Right renal pelvis (tissue), 4 donors: ENCODE measurements at regions not wholly inside any gene's neighbourhood (a gene's known extent, or its start where the extent isn't known, plus 50 kb on each side); places are given as distances from the start of the nearest gene placed in this dataset.
"Not testable (repeated sequence)": the region's sequence is repeated elsewhere in the genome, so short reads cannot be mapped to it uniquely, and the experiment has no call there.

ENCODE experiments used
- DNase-seq, 4 donors: peaks; one replicate each; pipeline ENCODE4 v3.0.0-alpha.2; 2013; ENCODE audit warnings: low read depth in 4 of 4, low spot score in 3 of 4, missing footprints in 1 of 4

DNA sequence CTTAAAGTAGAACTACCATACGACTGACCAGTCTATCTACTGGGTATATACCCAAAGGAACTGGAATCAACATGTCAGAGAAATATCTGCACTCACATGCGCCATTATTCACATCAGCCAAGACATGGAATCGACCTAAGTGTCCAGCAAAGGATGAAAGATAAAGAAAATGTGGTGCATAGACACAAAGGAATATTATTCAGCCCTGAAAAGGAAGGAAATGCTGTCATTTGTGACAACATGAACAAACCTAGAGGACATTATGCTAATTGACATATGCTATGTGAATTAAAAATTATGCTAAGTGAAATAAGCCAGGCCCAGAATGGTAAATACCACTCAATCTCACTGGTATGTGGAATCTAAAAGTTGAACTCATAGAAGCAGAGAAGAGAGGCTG lies 123.7 kb downstream of the KLF6 start:
- no peak for DNase-seq

DNA sequence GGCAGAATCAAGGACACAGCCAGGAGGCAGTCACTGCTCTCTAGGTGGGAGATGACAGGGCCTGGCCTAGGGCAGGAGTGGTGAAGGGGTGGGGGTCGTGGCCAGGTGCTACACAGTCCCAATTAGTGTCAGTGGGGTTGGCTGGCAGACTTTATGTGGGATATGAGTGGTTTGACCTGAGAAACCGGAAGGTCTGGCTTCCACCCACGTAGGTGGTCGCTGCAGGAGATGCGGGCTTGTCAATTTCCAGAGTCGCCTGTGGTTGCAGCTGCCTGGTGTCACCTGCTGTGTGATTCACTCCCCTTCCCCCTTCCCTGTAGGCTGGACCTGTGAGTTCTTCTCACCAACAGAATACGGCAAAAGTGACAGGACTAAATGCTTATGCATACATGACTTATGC lies 124.3 kb downstream of the KLF6 start:
- DNase-seq, result no peak

DNA sequence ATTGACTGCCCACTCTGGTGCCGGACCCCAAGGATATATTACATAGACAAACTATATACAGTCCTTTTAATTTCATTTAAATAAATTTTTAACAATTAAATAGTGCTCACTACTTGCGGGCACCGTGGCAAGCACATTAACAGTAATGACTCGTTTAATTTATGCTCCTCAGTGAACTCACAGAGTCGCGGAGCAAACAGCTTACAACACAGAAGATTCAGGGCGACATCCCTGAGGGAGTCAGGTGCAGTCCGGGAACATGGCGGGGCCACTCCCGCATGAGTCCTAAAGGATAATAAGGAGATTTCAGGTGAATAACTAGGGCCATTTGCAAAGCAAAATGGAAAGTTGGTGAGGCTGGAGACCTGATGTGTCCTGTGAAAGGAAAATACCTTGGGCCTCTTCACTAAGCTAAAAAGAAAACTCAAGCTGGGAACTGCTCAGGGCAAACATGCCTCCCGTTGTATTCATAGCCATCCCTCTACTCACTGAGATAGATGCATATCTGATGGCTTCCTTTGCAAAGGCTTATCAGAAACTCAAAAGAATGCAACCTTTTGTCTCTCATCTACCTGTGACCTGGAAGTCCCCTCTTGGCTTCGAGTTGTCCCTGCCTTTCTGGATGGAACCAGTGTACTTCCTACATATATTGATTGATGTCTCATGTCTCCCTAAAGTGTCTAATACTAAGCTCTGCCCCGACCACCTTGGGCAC lies 125.6 kb downstream of the KLF6 start:
- no peak for DNase-seq

- DNase-seq, result no peak
Observed at GRCh38 chr10:3658766-3659165, 126.2 kb downstream of the KLF6 start.

GRCh38 chr10:3656214-3656613 lies 128.8 kb downstream of the KLF6 start:
- no peak for DNase-seq

DNA sequence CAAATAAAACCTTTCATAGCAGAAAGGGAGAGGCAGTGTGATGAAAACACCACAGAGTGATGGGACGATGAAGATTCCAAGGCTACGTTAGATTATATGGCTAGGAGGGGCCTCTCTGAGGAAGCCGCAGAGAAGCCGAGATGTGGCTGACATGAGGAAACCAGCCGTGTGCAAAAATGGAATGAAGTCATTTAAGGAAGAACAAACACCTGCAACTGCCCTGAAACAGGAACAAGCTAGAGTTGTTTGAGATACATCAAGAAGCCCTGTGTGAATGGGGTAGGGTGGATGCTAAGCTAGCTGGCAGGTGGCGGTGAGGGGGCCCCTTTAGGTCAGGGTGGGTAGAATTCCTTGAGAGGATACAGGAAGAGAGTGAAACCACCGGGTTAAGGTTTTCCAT lies 129.5 kb downstream of the KLF6 start:
- no peak for DNase-seq

- no peak for DNase-seq
Observed at GRCh38 chr10:3654980-3655379, 130.0 kb downstream of the KLF6 start.

GRCh38 chr10:3654496-3654895 lies 130.5 kb downstream of the KLF6 start:
- no peak for DNase-seq

GRCh38 chr10:3653303-3653702 lies 131.7 kb downstream of the KLF6 start:
- not testable (repeated sequence) for DNase-seq

DNA sequence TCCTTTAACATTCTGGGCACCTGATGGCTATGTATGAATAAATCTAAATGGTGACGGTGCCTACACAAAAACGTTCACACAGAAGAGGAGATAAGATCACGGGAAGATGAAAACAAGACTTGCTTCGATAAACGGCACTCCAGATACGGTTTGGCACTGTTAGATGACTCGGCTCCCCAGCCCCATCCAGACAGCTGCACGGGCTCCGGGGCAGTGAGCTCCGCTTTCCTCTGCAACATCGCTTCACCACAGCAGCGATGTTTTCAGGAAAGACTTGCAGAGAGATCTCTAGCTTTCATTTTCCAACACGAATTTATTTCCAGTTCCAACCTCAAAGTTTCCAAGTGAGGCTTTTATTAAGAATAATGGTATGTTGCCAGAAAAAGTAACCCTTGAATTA lies 132.1 kb downstream of the KLF6 start:
- DNase-seq, result no peak

GRCh38 chr10:3651969-3652653 lies 132.9 kb downstream of the KLF6 start:
- DNase-seq, result no peak

GRCh38 chr10:3648576-3648975 lies 136.4 kb downstream of the KLF6 start:
- no peak for DNase-seq

DNA sequence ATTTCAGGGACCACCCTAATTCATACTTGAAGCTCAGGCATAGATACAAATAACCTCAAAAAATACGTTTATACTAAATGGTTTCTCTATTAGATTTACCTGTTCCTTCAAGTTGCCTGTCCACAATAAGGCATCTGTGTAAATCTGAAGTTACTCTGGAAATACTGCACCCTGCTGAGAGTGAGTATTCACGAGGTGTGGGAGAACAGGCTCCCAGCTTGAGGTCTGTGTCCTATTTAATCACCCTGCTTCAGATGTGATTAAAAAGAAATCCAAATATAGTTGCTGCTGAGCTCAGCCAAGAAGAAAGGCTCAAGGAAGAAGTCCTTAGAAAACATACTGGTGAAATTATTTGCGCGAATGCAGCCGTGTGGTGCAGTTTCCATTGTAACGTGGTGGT lies 136.8 kb downstream of the KLF6 start:
- no peak for DNase-seq

- no peak for DNase-seq
Observed at GRCh38 chr10:3647074-3647473, 137.9 kb downstream of the KLF6 start.

DNA sequence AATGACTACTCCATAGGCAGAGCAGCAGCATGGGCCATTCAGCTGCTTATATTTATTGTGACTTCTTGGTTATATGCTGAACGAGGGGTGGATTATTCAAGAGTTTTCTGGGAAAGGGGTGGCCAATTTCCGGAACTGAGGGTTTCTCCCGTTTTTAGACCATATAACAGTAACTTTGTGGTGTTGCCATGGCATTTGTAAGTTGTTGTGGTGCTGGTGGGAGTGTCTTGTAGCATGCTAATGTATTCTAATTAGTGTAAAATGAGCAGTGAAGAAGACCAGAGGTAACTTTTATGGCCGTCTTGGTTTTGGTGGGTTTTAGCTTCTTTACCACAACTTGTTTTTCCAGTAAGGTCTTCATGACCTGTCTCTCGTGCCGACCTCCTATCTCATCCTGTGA lies 139.6 kb downstream of the KLF6 start:
- DNase-seq, result no peak

DNA sequence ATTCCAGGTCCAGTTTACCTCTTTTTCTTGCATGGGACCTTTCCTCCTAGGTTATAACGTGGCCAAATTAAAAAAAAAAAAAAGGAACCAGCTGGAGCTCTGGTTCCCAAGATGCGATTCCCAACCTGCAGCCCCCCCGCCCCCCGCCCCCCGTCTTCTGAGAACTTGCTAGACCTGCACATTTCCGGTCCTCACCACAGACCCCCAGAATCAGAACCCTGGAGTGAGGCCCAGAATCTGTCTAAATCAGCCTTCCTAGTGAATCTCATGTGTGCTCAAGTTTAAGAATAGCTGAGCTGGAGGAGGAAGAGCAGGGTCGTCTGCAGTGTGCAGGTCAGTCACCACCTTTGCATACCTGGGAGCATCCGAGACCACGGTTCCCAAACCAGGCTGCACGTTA lies 144.2 kb downstream of the KLF6 start:
- DNase-seq, result no peak

DNA sequence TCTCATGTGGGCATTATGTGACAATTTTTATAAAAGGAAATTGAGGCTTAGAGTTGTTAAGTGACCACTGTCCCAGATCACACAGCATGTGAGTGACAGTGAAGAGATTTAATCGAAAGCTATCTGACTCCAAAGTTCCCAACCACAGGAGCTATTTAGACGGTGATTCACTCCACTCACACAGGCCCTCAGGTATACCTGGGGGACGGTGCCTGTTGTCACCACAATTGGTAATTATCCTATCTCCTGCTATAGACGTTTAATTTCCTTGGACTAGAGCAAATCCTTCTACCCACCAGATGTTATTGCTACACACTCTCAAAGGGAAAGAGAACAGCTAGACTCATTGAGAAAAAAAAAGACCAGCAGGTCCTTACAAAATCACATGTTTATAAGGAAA lies 145.5 kb downstream of the KLF6 start:
- DNase-seq, result no peak

DNA sequence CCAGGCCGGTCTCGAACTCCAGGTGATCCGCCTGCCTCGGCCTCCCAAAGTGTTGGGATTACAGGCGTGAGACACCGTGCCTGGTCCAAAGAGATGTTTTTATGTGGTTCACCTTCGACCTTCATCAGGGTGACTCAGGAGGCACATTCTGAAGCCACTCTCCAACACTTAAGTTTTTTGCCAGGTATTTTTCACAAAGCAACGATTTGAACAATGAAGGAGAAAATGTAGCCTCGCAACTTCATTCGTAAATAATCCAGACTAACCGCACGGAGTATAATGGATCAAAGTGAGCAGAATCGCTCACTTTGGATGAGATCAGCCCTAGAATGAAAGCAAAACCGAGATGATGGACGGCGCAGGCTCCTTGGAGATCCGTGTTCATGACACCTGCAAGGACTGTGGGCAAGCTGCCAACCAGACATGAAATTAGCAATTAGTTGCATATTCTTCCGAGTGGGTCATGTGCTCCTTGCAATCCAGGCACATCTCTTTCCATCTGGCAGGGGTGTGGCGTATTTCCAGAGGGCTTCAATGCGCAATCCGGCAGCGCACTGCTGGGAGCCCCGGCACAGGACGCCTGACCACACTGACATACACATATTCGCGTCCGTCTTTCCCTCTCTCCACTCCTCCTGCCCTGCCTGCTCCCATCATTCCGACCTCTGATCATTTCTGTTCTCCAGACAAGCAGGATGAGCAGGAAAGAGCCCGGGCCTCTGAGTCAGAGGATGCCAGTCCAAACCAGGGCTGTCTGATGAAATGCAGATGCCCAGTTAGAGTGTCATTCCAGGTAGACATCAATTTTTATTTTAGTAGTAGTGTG lies 148.4 kb downstream of the KLF6 start:
- no peak for DNase-seq

- DNase-seq, result no peak
Observed at GRCh38 chr10:3635697-3636096, 149.3 kb downstream of the KLF6 start.

GRCh38 chr10:3635211-3635671 lies 149.8 kb downstream of the KLF6 start:
- DNase-seq, result no peak

DNA sequence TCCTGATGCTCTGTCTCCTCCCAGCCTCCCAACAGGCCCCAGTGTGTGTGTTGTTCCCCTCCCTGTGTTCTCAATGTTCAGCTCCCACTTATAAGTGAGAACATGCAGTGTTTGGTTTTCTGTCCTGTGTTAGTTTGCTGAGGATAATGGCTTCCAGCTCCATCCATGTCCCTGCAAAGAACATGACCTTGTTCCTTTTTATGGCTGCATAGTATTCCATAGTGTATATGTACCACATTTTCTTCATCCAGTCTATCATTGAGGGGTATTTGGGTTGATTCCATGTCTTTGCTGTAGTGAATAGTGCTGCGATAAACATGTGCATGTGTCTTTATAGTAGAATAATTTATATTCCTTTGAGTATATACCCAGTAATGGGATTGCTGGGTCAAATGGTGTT lies 150.4 kb downstream of the KLF6 start:
- not testable (repeated sequence) for DNase-seq
